ENCODE measurements at regions not wholly inside any gene's neighbourhood (a gene's known extent, or its start where the extent isn't known, plus 50 kb on each side); places are given as distances from the start of the nearest gene placed in this dataset.
A peak's percentile ranks its signal among the peaks of the same experiment; 100 is the strongest.
"Not testable (repeated sequence)": the region's sequence is repeated elsewhere in the genome, so short reads cannot be mapped to it uniquely, and the experiment has no call there.

GRCh38 chr1:228796945-228797344 is 61.7 kb downstream of the RHOU start:
- not testable (repeated sequence) for DNase-seq

DNA sequence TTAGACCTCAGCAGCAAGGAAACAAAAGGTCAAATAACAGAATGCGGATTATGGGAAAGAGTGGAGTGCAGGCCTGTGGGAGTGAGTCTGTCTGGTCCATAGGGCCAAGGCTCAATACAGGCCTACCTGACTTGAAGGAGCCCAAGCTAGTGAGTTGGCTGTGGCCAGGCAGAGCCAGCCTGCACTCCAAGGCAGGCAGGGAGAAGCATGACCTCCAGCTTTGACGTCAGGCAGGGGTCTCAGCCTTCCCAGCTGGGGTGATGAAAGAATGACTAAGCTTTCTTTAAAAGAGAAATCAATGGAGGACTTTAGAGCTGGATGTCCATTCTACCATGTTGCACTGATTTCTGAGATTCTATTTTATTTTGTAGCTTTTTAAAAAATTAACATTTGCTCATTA is 62.8 kb downstream of the RHOU start:
- no peak for DNase-seq

DNA sequence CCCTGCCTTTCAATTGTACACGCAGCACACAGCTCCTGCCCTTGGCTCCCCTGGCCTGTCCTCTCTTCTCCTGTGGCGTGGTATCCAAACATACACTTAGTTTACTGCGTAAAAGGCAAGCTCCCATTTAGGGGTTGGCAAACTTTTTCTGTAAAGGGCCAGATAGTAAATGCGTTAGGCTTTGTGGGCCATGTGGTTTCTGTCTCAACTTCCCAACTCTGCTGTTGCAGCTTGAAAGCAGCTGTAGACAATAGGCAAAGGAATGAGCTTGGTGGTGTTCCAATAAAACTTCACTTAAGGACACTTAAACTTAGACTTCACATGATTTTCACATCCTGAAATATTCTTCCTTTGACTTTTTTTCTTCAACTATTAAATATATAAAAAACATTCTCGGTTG is 63.3 kb downstream of the RHOU start:
- no peak for DNase-seq

GRCh38 chr1:228799924-228800323 is 64.6 kb downstream of the RHOU start:
- no peak for DNase-seq

- DNase-seq, result no peak
Measured at GRCh38 chr1:228801068-228801467, 65.8 kb downstream of the RHOU start.

- DNase-seq, result no peak
Measured at GRCh38 chr1:228802386-228803220, 67.3 kb downstream of the RHOU start.

- DNase-seq, result no peak
Measured at GRCh38 chr1:228803421-228803820, 68.1 kb downstream of the RHOU start.

DNA sequence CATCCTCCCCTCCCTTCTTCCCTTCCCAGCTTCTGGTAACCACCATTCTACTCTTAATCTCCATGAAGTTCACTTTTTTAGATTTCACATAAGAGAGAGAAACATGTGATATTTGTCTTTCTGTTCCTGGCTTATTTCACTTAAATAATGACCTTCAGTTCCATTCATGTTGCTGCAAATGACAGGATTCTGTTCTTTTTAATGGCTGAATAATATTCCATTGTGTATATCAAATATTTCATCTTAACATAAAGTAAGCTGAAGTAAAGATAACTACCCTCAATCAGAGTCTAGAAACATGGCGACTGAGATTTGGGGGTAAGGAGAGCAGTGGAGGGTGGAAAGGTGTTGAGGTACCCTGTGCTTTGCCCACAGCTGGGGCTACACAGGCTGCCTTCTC is 68.9 kb downstream of the RHOU start:
- no peak for DNase-seq

- no peak for DNase-seq
Measured at GRCh38 chr1:228804640-228805413, 69.5 kb downstream of the RHOU start.

GRCh38 chr1:228807904-228808605 is 72.8 kb downstream of the RHOU start:
- DNase-seq, result no peak

GRCh38 chr1:228809621-228810394 is 74.5 kb downstream of the RHOU start:
- DNase-seq, result peak; percentile 20

DNA sequence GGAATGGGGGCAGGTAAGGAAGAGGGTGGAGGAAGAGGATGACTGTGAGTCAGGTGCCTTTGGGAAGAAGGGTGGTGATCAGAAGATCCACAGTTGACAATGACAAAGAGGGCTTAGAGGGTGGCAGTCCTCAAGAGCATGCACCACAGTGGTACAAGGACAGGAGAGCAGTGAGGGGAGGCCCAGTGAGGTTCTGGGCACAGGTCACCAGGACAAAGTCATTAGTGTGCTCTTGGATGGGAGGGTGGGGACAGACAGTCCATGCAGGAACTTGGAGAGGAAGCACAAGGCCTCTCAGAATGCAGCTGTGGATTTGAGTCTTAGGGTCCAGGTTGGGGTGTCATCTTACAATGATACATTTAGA is 75.1 kb downstream of the RHOU start:
- no peak for DNase-seq

- DNase-seq, result no peak
Measured at GRCh38 chr1:228810878-228811711, 75.8 kb downstream of the RHOU start.

DNA sequence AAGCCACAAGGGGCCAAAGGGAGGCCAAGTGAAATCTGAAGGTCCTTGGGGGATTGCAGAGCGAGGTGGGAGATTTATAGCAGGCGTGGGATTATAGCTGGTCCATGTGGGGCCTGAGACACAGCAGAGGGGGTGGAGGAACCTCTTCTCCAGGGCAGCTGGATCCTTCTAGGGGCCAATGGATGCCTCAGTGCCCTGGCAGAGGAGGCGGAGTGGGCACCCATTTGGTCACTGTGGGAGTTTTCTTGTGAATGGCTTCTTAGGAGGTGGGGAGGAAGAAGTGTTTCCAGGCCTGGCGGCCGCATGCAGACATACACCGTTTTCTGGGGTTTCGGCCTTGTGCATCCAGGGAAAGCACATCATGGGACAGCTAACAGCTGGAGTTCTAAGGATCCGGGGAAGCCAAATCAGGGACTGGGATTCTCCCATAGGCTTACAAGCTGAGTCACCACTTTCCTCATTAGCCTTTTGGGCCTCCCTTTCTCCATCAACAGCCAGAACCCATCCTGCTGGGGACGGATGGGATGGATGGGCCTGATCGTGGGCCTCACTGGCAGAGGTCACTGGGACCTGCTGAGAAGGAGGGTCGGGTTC is 76.5 kb downstream of the RHOU start:
- no peak for DNase-seq

DNA sequence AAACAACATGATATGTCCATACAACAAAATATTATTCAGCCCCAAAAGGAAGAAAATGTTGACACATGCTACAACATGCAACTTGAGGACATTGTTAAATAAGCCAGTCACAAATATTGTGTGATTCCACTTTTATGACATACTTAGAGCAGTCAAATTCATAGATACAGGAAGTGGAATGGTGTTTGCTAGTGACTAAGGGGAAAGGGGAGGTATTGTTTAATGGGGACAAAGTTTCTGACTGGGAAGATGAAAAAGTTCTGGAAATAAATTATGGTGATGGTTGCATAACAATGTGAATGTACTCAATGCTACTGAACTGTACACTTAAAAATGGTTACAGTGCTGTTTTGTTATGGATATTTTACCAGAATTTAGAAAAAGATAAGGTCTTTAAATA is 77.7 kb downstream of the RHOU start:
- DNase-seq, result no peak

DNA sequence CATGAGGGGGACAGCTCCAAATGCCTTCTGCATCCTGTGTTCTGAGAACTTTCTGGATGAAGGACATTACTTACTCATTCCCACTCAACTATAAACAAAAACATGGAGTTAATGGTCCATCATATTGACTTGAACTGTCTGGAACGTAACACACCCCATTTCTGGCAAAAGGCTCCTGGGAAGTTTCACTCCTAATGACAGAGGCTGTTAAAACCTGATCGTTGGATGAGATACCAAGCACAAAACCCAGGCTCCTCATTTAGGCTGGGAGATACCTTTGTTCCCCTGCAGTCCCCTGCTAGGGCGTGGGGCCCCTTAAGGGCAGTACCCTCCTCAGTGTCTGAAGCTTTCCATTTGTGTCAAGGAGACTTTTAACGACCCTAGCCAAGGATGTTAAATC is 78.9 kb downstream of the RHOU start:
- no peak for DNase-seq

DNA sequence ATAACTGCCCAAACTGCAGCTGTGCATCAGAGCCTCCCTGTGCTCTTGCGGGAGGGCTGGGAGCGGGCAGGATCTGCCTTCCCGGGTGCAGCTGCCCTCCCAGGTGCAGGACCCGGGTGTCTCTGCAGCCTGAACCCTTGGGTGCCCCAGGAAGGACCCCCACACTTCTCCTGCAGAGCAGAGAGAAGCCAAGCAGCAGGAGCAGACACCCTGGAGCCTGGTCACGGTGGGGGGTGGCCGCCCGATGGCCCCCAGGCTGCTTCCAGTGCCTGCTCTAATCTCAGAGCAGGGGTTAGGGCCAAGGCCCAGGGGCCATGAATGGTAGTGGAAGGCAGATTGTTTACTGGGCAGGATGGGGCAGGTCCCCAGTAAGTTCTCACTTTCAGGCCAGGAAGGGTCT is 83.0 kb downstream of the RHOU start:
- no peak for DNase-seq

- DNase-seq, result no peak
Measured at GRCh38 chr1:228818928-228819630, 83.8 kb downstream of the RHOU start.

DNA sequence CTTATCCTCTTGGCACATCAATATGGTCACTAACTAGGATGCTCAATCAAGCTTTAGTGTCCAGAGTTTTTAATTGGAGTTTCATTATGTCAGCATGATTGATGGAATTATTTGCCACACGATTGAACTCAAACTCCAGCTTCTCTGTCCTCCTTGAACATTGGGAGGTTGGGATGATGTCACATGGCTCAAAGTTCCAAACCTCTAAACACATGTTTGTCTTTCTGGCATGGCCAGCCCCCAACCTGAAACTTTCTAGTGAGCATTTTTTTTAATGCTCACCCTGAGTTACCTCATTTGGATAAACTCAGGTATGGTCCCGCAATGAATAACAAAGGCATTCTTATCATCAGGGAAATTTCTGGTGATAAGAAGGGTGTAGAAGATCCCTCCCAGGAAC is 86.0 kb downstream of the RHOU start:
- DNase-seq, result no peak

- DNase-seq, result no peak
Measured at GRCh38 chr1:228823200-228823599, 87.9 kb downstream of the RHOU start.

DNA sequence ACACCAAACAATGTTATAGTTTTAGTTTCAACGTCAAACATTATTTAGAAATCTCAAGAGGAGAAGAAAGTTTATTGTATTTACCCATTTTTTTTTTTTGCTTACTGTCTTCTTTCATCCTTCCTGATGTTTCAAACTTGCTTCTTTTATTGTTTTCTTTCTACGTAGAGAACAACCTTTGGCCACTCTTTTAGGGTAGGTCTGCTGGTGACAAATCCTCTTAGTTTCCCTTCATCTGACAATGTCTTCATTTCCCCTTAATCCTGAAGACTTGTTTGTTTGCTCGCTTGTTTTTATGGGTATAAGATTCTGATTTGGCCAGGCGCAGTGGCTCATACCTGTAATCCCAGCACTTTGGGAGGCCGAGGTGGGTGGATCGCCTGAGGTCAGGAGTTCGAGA is 89.1 kb downstream of the RHOU start:
- DNase-seq, result no peak

All from CD4-positive, alpha-beta T cell treated with Interferon gamma for 1 hour (primary cell).